GM19467 (cell line): ENCODE measurements at regions not wholly inside any gene's neighbourhood (a gene's known extent, or its start where the extent isn't known, plus 50 kb on each side); places are given as distances from the start of the nearest gene placed in this dataset.

Source experiments
- ATAC-seq: cut with Tn5 transposase; IDR thresholded peaks from one replicate; pipeline ENCODE4 v1.9.1; 2021; ENCODE audit warnings: mild to moderate bottlenecking, moderate library complexity; ENCODE audit not compliant: unreplicated experiment

- ATAC-seq = no peak
Observed at GRCh38 chr6:112785408-112785807, 438.3 kb downstream of the RFPL4B start.

DNA sequence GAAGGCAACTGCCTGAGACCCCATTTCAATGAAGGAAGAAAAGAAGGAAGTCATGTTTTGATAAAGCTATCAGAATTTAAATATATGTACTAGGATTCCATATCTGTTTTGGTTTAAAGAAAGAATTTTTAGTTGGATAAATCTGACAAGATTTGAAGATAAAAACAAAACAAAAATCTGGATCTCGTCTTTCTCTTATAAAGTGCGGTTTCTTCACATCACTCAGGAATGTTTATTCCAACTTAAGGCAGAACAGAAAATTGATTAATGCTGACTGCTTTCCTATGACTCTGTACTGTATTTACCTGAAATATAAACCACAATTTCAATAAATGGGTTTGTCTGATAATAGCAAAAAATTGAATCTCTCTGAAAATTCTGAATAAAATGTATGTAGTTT lies 439.7 kb downstream of the RFPL4B start:
- ATAC-seq = no peak

DNA sequence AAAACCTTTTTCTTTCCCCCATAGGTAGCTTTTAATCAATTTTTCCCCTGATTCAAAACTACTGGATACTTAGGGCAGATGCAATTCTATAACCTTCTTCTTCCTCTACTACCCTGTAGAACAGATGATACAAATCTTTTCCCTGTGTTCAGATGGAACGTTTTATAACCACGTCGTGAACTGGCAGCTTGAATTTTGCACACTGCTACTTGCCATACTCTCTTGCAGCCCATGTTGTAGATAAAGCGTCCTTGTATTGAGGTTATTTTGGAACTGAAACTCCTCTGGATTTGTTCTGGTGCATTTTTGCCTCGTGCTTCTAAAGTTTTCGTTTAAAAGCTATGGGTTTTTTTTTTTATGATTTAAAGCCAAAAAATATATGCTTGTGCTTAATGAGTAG lies 440.2 kb downstream of the RFPL4B start:
- no peak for ATAC-seq

DNA sequence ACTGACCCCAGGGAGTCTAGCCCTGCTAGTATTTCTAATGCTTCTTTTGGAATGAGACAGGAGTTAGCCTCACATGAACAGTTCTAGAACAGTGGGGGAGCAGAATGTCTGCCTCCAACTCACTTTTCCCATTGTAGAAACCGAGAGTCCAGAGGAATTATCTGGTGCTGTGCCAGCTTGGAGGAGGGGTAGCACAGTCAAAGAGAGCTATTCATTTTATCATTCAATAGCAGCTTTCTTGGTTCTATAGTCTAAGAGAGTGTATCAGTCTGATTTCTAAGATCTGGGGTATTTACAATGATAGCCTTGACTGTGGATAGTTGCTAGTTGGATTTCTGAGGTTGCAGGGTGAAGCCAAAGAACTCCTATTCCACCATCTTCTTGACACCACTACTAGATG lies 448.2 kb downstream of the RFPL4B start:
- no peak for ATAC-seq

GRCh38 chr6:112796712-112797111 lies 449.6 kb downstream of the RFPL4B start:
- no peak for ATAC-seq

GRCh38 chr6:112799889-112800288 lies 452.8 kb downstream of the RFPL4B start:
- no peak for ATAC-seq

DNA sequence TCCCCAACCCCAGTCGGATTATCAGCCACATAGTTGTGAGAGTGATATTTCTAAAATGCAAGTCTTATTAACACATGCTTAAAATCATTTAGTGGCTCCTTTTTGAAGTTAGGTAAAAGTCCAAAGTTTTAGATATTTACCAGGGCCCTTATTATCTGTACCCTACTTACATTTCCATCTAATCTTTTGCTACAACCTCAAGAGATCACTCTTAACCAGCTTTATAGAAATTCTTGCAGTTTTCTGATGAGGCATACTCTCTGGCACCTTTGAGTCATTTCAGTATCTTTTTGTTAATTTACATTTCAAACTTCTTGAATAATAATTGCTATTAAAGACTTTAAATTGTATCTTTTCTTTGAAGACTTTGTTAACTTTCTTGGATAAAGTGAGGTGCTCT lies 453.3 kb downstream of the RFPL4B start:
- no peak for ATAC-seq

- no peak for ATAC-seq
Observed at GRCh38 chr6:112800916-112801315, 453.8 kb downstream of the RFPL4B start.

DNA sequence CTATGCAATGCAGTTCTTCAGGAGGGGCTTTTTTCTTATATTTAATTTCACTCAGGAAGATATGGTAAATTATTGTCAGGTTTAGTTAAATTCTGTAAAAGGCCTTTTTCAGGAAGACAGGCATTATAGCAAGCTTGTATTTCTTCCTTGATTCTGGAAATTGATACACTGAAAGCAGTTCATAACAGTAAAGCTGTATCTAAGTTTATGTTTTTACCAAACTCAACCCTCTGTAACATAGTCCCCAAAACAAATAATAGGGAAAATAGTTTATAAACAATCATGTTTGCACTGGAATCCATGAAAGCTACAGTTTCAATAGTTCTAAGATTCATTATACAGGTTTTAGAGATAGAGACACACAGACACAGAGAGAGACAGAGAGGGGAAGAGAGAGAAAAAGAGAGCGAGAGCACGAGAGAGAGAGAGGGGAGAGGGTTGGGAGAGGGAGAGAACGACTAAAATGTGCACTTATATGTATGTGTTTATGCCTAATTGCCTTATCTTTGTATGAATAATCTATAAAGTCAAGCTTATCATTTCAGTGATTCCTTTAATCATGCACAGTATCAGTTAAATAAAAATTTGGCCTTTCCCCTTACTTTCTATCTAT lies 454.4 kb downstream of the RFPL4B start:
- ATAC-seq = no peak

- ATAC-seq = no peak
Observed at GRCh38 chr6:112802144-112802543, 455.0 kb downstream of the RFPL4B start.

DNA sequence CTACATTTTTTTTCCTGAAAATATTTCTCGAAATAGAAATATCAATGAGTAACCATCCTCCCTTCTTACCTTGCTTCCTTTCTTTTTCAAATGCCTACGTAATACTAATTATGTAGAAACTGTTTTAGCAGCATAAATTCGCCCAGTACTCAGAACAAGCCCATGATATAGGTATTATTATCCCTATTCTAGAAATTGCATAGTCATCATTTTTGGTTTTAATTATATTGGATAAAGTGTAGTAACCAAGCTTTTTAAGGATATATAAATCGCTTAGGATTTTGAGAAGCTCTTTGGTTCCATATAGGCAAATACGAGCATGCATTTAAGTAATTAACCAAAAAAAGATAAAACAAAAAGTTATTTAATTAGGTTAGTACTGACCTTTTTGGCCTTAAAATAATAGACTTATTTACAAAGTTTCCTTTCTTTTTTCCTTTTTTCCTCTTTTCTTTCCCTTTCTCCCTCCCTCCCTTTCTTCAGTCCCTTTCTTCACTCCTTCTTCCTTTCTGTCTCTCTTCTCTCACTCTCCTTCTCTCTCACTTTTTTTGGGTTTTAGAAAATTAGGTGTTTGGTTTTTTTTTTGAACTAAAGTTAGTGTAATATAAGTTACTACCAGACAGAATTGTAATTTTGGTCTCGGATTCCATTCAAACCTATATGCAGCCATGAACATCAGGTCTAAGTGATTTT lies 457.7 kb downstream of the RFPL4B start:
- ATAC-seq = no peak

GRCh38 chr6:112806163-112806865 lies 459.2 kb downstream of the RFPL4B start:
- ATAC-seq = no peak

- no peak for ATAC-seq
Observed at GRCh38 chr6:112821476-112821875, 474.3 kb downstream of the RFPL4B start.

GRCh38 chr6:112822769-112823168 lies 475.6 kb downstream of the RFPL4B start:
- no peak for ATAC-seq

DNA sequence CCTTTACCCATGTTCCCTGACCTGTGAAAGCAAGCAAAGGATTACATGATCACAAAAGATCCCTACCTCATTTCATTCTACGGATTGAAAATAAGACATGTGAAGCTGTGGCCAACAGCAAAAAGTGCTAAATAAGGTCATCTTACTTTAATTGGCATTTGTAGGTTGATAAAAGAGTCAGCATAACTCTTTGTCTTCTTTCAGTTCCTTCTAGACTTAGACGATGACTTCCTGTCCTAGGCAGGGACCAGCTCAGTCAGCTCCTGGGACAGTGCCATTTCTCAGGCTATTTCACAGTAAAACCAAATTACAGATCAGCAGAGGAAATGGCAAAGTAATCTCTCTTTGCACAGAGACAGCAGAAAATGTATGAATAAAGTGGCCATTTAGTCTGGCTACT lies 480.7 kb downstream of the RFPL4B start:
- peak; percentile 92 for ATAC-seq

DNA sequence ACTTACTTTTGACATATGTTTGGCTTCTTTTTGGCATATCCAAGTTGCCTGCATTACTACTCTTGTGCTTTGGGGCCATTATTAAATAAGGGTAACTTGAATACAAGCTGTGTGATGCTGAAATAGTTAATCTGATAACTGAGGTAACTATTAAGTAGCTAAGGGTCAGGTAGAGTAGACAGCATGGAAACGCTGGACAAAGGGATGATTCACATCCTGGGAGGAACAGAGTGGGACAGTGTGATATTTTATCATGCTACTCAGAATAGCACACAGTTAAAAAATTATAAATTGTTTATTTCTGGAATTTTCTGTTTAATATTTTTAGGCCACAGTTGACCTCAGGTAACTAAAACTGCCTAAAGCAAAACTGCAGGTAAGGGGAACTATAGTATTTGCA lies 483.9 kb downstream of the RFPL4B start:
- ATAC-seq = no peak

DNA sequence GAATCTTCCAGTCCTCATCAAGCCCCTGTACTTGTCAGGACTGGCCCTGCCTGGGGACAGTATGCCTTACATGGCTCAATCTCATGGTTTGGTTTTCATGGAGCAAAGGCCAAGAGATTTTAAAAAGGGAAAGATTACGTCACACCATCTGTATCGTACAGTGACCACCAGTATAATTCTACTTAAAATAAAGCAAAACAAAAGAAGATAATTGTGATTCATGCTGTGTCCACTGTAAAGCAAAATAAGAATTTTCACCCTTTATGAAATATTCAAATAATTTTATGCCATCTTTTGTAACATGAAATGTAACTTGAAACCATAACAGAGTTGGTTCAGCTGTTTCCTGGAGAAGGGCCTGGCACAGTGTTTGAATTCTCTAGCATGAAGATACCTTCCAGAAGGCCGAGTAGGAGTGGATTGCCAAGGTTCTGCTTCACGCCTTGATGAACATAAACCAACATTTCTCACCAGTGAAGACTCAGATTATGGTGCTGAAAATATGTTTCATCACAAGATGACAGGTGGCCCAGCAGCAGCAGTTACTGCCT lies 486.5 kb downstream of the RFPL4B start:
- ATAC-seq = no peak

- no peak for ATAC-seq
Observed at GRCh38 chr6:112835078-112835477, 487.9 kb downstream of the RFPL4B start.

- ATAC-seq = no peak
Observed at GRCh38 chr6:112839525-112839961, 492.4 kb downstream of the RFPL4B start.

- no peak for ATAC-seq
Observed at GRCh38 chr6:112841553-112842329, 494.6 kb downstream of the RFPL4B start.

DNA sequence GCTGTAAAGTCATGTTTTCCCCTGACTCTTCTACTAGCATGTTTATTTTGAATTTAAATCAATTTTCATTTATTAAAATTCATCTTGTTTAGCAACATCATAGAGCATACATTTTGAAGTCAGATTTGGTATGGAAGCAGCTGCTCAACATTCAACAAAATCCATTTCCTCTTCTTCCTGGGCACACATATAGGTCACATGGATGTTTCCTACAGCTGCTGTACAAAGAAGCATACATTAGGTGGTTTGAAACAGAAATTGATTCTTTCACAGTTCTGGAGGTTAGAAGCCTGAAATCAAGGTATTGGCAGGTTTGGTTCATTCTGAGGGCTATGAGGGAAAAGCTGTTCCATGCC lies 495.2 kb downstream of the RFPL4B start:
- ATAC-seq = no peak
